MM.1S (cell line): ENCODE measurements at regions not wholly inside any gene's neighbourhood (a gene's known extent, or its start where the extent isn't known, plus 50 kb on each side); places are given as distances from the start of the nearest gene placed in this dataset.

Source experiments
- DNase-seq: peaks from one replicate; pipeline ENCODE4 v3.0.0-alpha.2; 2015
- H2AFZ ChIP-seq: fragments of 300-600 bp; sonication (generic); 2 replicates; pipeline ENCODE4 v1.6.0; 2016; ENCODE audit warnings: antibody characterized with exemption, low read length
- H3F3A ChIP-seq: fragments of 300-600 bp; sonication (generic); 2 replicates; pipeline ENCODE4 v1.6.1; 2016; ENCODE audit warnings: mild to moderate bottlenecking, antibody characterized with exemption, low read length, moderate library complexity, mixed read lengths; ENCODE audit not compliant: insufficient read depth
- H3K27ac ChIP-seq: fragments of 300-600 bp; sonication (generic); 2 replicates; pipeline ENCODE4 v1.5.1; 2016; ENCODE audit warnings: mild to moderate bottlenecking, low read length
- H3K27me3 ChIP-seq: fragments of 300-600 bp; sonication (generic); replicated peaks from 2 replicates; pipeline ENCODE4 v1.6.0; 2016; ENCODE audit warnings: low read length; ENCODE audit not compliant: insufficient read depth
- H3K36me3 ChIP-seq: fragments of 300-600 bp; sonication (generic); replicated peaks from 2 replicates; pipeline ENCODE4 v1.6.1; 2016; ENCODE audit warnings: mild to moderate bottlenecking, low read length, mixed read lengths; ENCODE audit not compliant: insufficient read depth
- H3K4me1 ChIP-seq: fragments of 300-600 bp; sonication (generic); 2 replicates; pipeline ENCODE4 v1.6.1; 2016; ENCODE audit warnings: low read length, mixed read lengths
- H3K4me2 ChIP-seq: fragments of 300-600 bp; sonication (generic); 2 replicates; pipeline ENCODE4 v1.6.0; 2016; ENCODE audit warnings: low read depth, low read length
- H3K4me3 ChIP-seq: fragments of 300-600 bp; sonication (generic); 2 replicates; pipeline ENCODE4 v1.5.1; 2016; ENCODE audit warnings: low read length, mixed read lengths
- H3K79me2 ChIP-seq: fragments of 300-600 bp; sonication (generic); 2 replicates; pipeline ENCODE4 v1.6.1; 2016; ENCODE audit warnings: mixed run types, low read length, mixed read lengths
- H3K9ac ChIP-seq: fragments of 300-600 bp; sonication (generic); 2 replicates; pipeline ENCODE4 v1.6.1; 2016; ENCODE audit warnings: low read length, mixed read lengths
- H3K9me2 ChIP-seq: fragments of 300-600 bp; sonication (generic); replicated peaks from 2 replicates; pipeline ENCODE4 v1.6.1; 2016; ENCODE audit warnings: mild to moderate bottlenecking, low read length, mixed read lengths; ENCODE audit not compliant: insufficient read depth
- H3K9me3 ChIP-seq: fragments of 300-600 bp; sonication (generic); replicated peaks from 2 replicates; pipeline ENCODE4 v1.6.1; 2016; ENCODE audit warnings: mild to moderate bottlenecking, low read length, mixed read lengths; ENCODE audit not compliant: insufficient read depth
- H4K20me1 ChIP-seq: fragments of 300-600 bp; sonication (generic); 2 replicates; pipeline ENCODE4 v1.6.1; 2016; ENCODE audit warnings: mild to moderate bottlenecking, low read length, moderate library complexity, mixed read lengths; ENCODE audit not compliant: insufficient read depth
- CTCF ChIP-seq: fragments of 300-600 bp; sonication (generic); IDR thresholded peaks from 2 replicates; pipeline ENCODE4 v1.5.1; 2016; ENCODE audit warnings: antibody characterized with exemption, low read length, mixed read lengths
- EZH2 ChIP-seq: fragments of 300-600 bp; sonication (generic); optimal IDR thresholded peaks from 2 replicates; pipeline ENCODE3; 2017; ENCODE audit warnings: low read depth, mild to moderate bottlenecking, antibody characterized with exemption, low read length, mixed read lengths
- EZH2phosphoT487 ChIP-seq: fragments of 300-600 bp; sonication (generic); IDR thresholded peaks from 2 replicates; pipeline ENCODE4 v1.6.1; 2018; ENCODE audit warnings: antibody characterized with exemption, low read length

GRCh38 chr9:86768020-86768419 is 179.3 kb downstream of the GAS1 start:
- Histone ChIP-seq H3K9ac (no peak overlapping the region), H3K9me2 (no peaks in the 10 kb centered on the region), H3K4me1 (no peaks in the 10 kb centered on the region), H3K4me2 (no peak overlapping the region), H2AFZ (no peak overlapping the region), H3K79me2 (no peaks in the 10 kb centered on the region), H3F3A (no peaks in the 10 kb centered on the region), H3K36me3 (no peaks in the 10 kb centered on the region), H4K20me1 (no peaks in the 10 kb centered on the region), H3K4me3 (no peak overlapping the region), H3K27me3 (no peaks in the 10 kb centered on the region), H3K9me3 (no peaks in the 10 kb centered on the region), H3K27ac (no peak overlapping the region)
- no peak for TF ChIP-seq EZH2phosphoT487
- no peak for TF ChIP-seq CTCF
- TF ChIP-seq EZH2 = no peak
- no peak for DNase-seq

- no peaks in the 10 kb centered on the region for H3K27me3 ChIP-seq
- H3K4me1 ChIP-seq = no peaks in the 10 kb centered on the region
- H4K20me1 ChIP-seq = no peaks in the 10 kb centered on the region
- no peaks in the 10 kb centered on the region for H3K9me3 ChIP-seq
- TF ChIP-seq EZH2phosphoT487 (no peak), CTCF (no peak), EZH2 (no peak)
- H3K9ac ChIP-seq = no peak overlapping the region
- H3K9me2 ChIP-seq = no peaks in the 10 kb centered on the region
- H3K79me2 ChIP-seq = no peaks in the 10 kb centered on the region
- H3F3A ChIP-seq = no peaks in the 10 kb centered on the region
- H2AFZ ChIP-seq = no peak overlapping the region
- H3K4me2 ChIP-seq = no peak overlapping the region
- no peak for DNase-seq
- H3K36me3 ChIP-seq = no peaks in the 10 kb centered on the region
- H3K27ac ChIP-seq = no peak overlapping the region
- H3K4me3 ChIP-seq = no peak overlapping the region
Measured at GRCh38 chr9:86767373-86767772, 179.9 kb downstream of the GAS1 start.

GRCh38 chr9:86766912-86767311 is 180.4 kb downstream of the GAS1 start:
- H3K36me3 ChIP-seq = no peaks in the 10 kb centered on the region
- H4K20me1 ChIP-seq = no peaks in the 10 kb centered on the region
- no peak overlapping the region for H3K4me2 ChIP-seq
- H3K27me3 ChIP-seq = no peaks in the 10 kb centered on the region
- no peak overlapping the region for H3K9ac ChIP-seq
- H3K4me1 ChIP-seq = no peaks in the 10 kb centered on the region
- H2AFZ ChIP-seq = no peak overlapping the region
- no peaks in the 10 kb centered on the region for H3K9me2 ChIP-seq
- H3F3A ChIP-seq = no peaks in the 10 kb centered on the region
- H3K9me3 ChIP-seq = no peaks in the 10 kb centered on the region
- no peaks in the 10 kb centered on the region for H3K79me2 ChIP-seq
- TF ChIP-seq EZH2 = no peak
- TF ChIP-seq CTCF = no peak
- TF ChIP-seq EZH2phosphoT487 = no peak
- no peak for DNase-seq
- no peak overlapping the region for H3K27ac ChIP-seq
- H3K4me3 ChIP-seq = no peak overlapping the region

GRCh38 chr9:86766511-86766910 is 180.8 kb downstream of the GAS1 start:
- Histone ChIP-seq H3K36me3 (no peaks in the 10 kb centered on the region), H3K27me3 (no peaks in the 10 kb centered on the region), H3K4me2 (no peak overlapping the region), H3K9me3 (no peaks in the 10 kb centered on the region), H3K4me1 (no peaks in the 10 kb centered on the region), H3K27ac (no peak overlapping the region), H3K4me3 (no peak overlapping the region), H3K9ac (no peak overlapping the region), H3F3A (no peaks in the 10 kb centered on the region), H3K9me2 (no peaks in the 10 kb centered on the region), H2AFZ (no peak overlapping the region), H3K79me2 (no peaks in the 10 kb centered on the region), H4K20me1 (no peaks in the 10 kb centered on the region)
- TF ChIP-seq CTCF (no peak), EZH2 (no peak), EZH2phosphoT487 (no peak)
- no peak for DNase-seq
